GM12891 (cell line): ENCODE measurements at regions not wholly inside any gene's neighbourhood (a gene's known extent, or its start where the extent isn't known, plus 50 kb on each side); places are given as distances from the start of the nearest gene placed in this dataset.

Source experiments
- DNase-seq: peaks from one replicate; pipeline ENCODE4 v3.0.0; 2011; ENCODE audit warnings: low spot score; ENCODE audit not compliant: insufficient read length
- FAIRE-seq: peaks from 2 replicates; lab custom pipeline; 2011; peaks lifted over from hg19 to GRCh38; lab: Jason Lieb, UNC
- PAX5 ChIP-seq: IDR thresholded peaks from 2 replicates; pipeline ENCODE4 v1.6.1; 2011; ENCODE audit warnings: low read length, moderate library complexity, mild to moderate bottlenecking; ENCODE audit not compliant: insufficient read depth, severe bottlenecking
- POLR2A ChIP-seq: IDR thresholded peaks from 2 replicates; pipeline ENCODE4 v1.6.1; 2011; ENCODE audit warnings: low read depth, low read length, control low read depth
- POLR2AphosphoS5 ChIP-seq: IDR thresholded peaks from 2 replicates; pipeline ENCODE4 v1.6.1; 2011; ENCODE audit warnings: low read depth, low read length, control low read depth
- POU2F2 ChIP-seq: IDR thresholded peaks from 2 replicates; pipeline ENCODE4 v1.6.1; 2011; ENCODE audit warnings: low read depth, mild to moderate bottlenecking, control low read depth, low read length, moderate library complexity
- SPI1 ChIP-seq: IDR thresholded peaks from 2 replicates; pipeline ENCODE4 v1.6.1; 2011; ENCODE audit warnings: low read depth, low read length, control low read depth
- TAF1 ChIP-seq: IDR thresholded peaks from 2 replicates; pipeline ENCODE4 v1.6.1; 2011; ENCODE audit warnings: low read depth, low read length, control low read depth

DNA sequence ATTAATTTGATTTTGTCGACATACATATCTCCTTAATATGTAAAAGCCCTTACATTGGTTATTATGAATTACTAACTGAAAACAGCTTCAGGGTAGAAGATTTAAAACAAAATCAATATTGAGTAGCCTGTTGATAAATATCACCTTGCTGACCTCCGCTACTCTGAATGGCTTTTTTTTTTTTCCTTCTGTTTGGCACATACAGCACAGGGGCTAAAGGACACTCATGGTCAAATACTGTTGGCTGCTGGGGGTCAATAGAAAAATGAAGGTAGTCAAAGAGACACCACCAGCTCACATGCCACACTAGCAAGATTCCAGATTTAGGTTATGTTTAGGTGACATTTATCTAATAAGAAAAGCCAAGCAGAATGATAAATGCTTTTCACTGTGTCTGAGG, 1642.4 kb upstream of the SLC39A10 start:
- FAIRE-seq = no peak
- TF ChIP-seq SPI1 (no peak), TAF1 (no peak), PAX5 (no peak), POU2F2 (no peak), POLR2A (no peak), POLR2AphosphoS5 (no peak)
- DNase-seq = no peak

DNA sequence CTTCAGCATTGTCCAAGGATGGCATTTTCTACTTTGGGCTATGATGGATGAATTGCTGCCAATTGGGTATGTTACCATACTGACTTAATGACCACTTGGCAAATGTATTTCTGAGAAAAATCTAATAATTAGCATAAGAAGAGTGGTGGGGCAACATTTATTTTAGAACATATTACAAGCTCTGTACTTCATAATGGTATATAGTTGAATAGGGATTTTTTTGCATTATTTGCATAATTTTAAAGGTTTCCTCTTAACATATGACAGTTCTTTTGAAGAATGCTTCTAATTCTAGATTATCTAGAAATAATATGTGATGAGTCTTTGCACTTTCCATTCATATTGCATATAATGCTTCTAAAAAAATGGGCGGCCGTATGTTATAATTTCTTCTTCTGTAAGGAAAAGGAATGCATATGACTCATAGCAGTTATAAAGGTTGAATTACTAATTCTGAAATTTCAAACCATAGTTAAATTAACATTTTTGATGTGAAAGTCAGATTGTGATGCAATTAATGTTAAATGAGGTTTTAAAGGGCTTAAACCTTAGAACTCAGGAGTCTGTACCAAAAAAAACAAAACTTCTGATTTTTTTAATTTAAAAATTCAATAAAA, 1652.3 kb upstream of the SLC39A10 start:
- TF ChIP-seq POLR2A (no peak), POU2F2 (no peak), POLR2AphosphoS5 (no peak), PAX5 (no peak), SPI1 (no peak), TAF1 (no peak)
- no peak for FAIRE-seq

GRCh38 chr2:194003911-194004310, 1653.1 kb upstream of the SLC39A10 start:
- DNase-seq (no peak), FAIRE-seq (no peak)
- no peak for TF ChIP-seq POLR2AphosphoS5
- no peak for TF ChIP-seq POU2F2
- TF ChIP-seq PAX5 = no peak
- no peak for TF ChIP-seq TAF1
- no peak for TF ChIP-seq SPI1
- TF ChIP-seq POLR2A = no peak

More for the DNA sequence above, 1652.3 kb upstream of the SLC39A10 start:
- no peak for DNase-seq

DNA sequence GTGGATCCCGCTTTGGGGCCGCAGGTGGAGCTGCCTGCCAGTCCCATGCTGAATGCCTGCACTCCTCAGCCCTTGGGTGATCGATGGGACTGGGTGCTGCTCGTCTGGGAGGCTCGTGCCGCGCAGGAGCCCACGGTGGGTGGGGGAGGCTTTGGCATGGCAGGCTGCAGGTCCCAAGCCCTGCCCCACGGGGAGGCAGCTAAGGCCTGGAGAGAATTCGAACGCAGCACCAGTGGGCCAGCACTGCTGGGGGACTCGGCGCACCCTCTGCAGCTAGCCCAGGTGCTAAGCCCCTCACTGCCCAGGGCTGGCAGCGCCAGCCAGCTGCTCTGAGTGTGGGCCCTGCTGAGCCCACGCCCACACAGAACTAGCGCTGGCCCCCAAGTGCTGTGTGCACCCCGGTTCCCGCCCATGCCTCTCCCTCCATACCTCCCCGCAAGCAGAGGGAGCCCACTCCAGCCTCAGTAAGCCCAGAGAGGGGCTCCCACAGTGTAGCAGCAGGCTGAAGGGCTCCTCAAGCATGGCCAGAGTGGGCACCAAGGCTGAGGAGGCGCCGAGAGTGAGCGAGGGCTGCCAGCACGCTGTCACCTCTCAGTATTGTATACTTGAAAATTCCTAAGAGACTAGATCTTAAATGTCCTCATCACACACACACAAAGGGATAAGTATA, 1654.2 kb upstream of the SLC39A10 start:
- no peak for FAIRE-seq
- TF ChIP-seq TAF1 (no peak), POLR2AphosphoS5 (no peak), POU2F2 (no peak), PAX5 (no peak), POLR2A (no peak), SPI1 (no peak)
- no peak for DNase-seq

GRCh38 chr2:193990868-193991267, 1666.2 kb upstream of the SLC39A10 start:
- no peak for FAIRE-seq
- DNase-seq = no peak
- TF ChIP-seq POLR2AphosphoS5 (no peak), PAX5 (no peak), POU2F2 (no peak), SPI1 (no peak), TAF1 (no peak), POLR2A (no peak)

- DNase-seq (no peak), FAIRE-seq (no peak)
- TF ChIP-seq POLR2A = no peak
- TF ChIP-seq PAX5 = no peak
- no peak for TF ChIP-seq SPI1
- no peak for TF ChIP-seq POU2F2
- no peak for TF ChIP-seq POLR2AphosphoS5
- TF ChIP-seq TAF1 = no peak
Measured at GRCh38 chr2:193989645-193990044, 1667.4 kb upstream of the SLC39A10 start.

- no peak for FAIRE-seq
- TF ChIP-seq PAX5 = no peak
- TF ChIP-seq POLR2AphosphoS5 = no peak
- TF ChIP-seq SPI1 = no peak
- TF ChIP-seq TAF1 = no peak
- DNase-seq = no peak
Measured at GRCh38 chr2:193988784-193989183, 1668.2 kb upstream of the SLC39A10 start.

DNA sequence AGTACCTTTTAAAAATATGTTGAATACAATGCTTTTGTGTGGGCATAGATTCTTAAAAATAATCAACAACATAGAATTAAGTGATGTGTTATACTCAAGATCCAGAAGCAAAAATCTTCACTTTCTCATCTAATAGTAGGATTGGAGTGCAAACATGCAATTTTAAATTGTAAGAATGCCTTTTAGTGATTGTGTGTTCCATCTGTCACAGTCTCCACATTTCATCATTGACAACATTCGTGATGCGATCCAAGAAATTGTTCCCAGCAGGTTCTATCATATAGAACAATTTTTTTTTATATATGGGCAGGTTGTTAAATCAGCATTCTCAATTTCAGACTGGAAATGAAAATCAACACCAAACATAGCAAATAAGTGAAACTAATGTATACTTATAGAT, 1671.8 kb upstream of the SLC39A10 start:
- FAIRE-seq (no peak), DNase-seq (no peak)
- no peak for TF ChIP-seq TAF1
- no peak for TF ChIP-seq POLR2A
- TF ChIP-seq PAX5 = no peak
- no peak for TF ChIP-seq POU2F2
- no peak for TF ChIP-seq POLR2AphosphoS5
- TF ChIP-seq SPI1 = no peak

DNA sequence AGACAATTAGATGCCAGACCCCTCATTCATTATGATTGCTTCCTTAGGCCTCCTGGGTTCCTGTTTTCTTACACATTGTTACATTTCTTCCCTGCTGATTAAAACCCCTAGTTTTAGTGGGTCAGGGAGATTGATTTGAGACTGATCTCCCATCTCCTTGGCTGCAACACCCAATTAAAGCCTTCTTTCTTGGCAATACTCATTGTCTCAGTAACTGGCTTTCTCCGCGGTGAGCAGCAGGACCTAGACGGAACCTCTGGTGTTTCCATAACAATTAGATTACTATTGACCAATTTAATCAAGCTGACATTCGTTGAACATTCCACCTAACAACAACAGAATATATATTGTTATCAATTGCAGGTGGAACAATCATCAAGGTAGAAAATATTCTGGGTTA, 1676.4 kb upstream of the SLC39A10 start:
- no peak for DNase-seq
- no peak for FAIRE-seq
- TF ChIP-seq POLR2A (no peak), POLR2AphosphoS5 (no peak), PAX5 (no peak), POU2F2 (no peak), TAF1 (no peak), SPI1 (no peak)

DNA sequence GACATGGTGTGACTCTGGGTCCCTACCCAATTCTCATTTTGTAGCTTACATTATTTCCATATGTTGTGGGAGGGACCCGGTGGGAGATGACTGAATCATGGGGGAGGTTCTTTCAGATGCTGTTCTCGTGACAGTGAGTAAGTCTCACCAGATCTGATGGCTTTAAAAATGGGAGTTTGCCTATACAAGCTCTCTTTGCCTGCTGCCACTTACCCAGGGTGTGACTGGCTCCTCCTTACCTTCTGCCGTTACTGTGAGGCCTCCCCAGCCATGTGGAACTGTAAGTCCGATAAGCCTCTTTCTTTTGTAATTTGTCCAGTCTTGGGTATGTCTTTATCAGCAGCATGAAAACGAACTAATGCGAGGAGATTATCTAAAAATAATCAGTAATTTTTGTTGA, 1683.2 kb upstream of the SLC39A10 start:
- no peak for TF ChIP-seq POLR2A
- no peak for TF ChIP-seq POU2F2
- TF ChIP-seq PAX5 = no peak
- TF ChIP-seq SPI1 = no peak
- no peak for TF ChIP-seq POLR2AphosphoS5
- no peak for TF ChIP-seq TAF1
- no peak for FAIRE-seq
- no peak for DNase-seq
